ENCODE measurements at regions not wholly inside any gene's neighbourhood (a gene's known extent, or its start where the extent isn't known, plus 50 kb on each side); places are given as distances from the start of the nearest gene placed in this dataset.

DNA sequence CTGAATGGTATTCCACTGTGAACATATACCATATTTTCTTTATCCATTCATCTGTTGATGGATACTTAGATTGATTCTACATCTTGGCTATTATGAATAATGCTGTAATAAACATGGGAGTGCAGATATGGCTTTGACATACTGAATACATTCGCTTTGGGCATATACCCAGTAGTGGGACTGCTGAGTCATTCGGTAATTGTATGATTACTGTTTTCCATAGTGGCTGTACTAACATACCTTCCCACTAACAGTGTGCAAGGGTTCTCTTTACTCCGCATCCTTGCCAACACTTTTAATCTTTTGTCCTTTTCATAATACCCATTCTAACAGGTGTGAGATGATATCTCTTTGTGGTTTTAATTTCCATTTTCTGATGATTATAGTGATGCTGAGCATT, 98.2 kb upstream of the ESR1 start:
- no TSS peak for BruUV-seq (replicated peaks)
- no peak for DNase-seq
- ChIA-PET POLR2A (no interaction called here), CTCF (interaction anchor here (0.6 kb wide), 1 partner anchor 163 kb away, joined by 4 read pairs; no protein-coding TSS in a partner anchor)
- 0 out of 2 replicates have a peak, but pooled peaks cover 4% of the 10 kb centered on the region for H3K9me3 ChIP-seq
- no peak overlapping the region for H3K27ac Mint-ChIP-seq (ENCODE audit: unreplicated experiment)
- intact Hi-C loops (cut with micrococcal nuclease; ENCODE audit: unreplicated experiment), result no loop called here
- H3K36me3 Mint-ChIP-seq (ENCODE audit: insufficient read depth, unreplicated experiment), result no peaks in the 10 kb centered on the region
- no peak overlapping the region for H3K4me3 Mint-ChIP-seq (ENCODE audit: unreplicated experiment)
- H3K9me3 Mint-ChIP-seq (ENCODE audit: unreplicated experiment), result peaks cover 10% of the 10 kb centered on the region
- H3K27me3 Mint-ChIP-seq (ENCODE audit: insufficient read depth, unreplicated experiment), result no peaks in the 10 kb centered on the region
- H3K36me3 ChIP-seq (ENCODE audit: control insufficient read depth, insufficient read depth, low read length), result no peaks in the 10 kb centered on the region
- H3K4me1 Mint-ChIP-seq (ENCODE audit: low read depth, unreplicated experiment), result no peaks in the 10 kb centered on the region
- H3K27me3 ChIP-seq (replicated peaks; ENCODE audit: control insufficient read depth, insufficient read depth, low read length), result no peaks in the 10 kb centered on the region
- TF ChIP-seq, protein P1, sequence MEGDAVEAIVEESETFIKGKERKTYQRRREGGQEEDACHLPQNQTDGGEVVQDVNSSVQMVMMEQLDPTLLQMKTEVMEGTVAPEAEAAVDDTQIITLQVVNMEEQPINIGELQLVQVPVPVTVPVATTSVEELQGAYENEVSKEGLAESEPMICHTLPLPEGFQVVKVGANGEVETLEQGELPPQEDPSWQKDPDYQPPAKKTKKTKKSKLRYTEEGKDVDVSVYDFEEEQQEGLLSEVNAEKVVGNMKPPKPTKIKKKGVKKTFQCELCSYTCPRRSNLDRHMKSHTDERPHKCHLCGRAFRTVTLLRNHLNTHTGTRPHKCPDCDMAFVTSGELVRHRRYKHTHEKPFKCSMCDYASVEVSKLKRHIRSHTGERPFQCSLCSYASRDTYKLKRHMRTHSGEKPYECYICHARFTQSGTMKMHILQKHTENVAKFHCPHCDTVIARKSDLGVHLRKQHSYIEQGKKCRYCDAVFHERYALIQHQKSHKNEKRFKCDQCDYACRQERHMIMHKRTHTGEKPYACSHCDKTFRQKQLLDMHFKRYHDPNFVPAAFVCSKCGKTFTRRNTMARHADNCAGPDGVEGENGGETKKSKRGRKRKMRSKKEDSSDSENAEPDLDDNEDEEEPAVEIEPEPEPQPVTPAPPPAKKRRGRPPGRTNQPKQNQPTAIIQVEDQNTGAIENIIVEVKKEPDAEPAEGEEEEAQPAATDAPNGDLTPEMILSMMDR (IDR thresholded peaks at IDR 0.05; ENCODE audit: insufficient read depth in 1 of 2, low read depth in 1 of 2, low read length in 1 of 2, severe bottlenecking in 1 of 2, unreplicated experiment in 1 of 2), result no peak
- H3K4me1 ChIP-seq, result no peaks in the 10 kb centered on the region
- H3K4me3 ChIP-seq (ENCODE audit: low read depth, low read length), result no peak overlapping the region

DNA sequence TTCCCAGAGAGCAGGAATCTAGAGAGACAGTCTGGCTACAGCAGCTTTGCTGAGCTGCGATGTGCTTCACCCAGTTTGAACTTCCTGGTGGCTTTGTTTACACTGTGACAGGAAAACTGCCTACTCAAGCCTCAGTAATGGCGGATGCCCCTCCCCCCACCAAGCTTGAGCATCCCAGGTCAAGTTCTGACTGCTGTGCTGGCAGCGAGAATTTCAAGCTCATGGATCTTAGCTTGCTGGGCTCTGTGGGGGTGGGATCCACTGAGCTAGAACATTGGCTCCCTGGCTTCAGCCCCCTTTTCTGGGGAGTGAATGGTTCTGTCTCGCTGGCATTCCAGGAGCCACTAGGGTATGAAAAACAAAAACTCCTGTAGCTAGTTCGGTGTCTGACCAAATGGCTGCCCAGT, 91.0 kb upstream of the ESR1 start:
- intact Hi-C loops (cut with micrococcal nuclease; ENCODE audit: unreplicated experiment), result no loop called here
- H3K4me3 Mint-ChIP-seq (ENCODE audit: unreplicated experiment), result no peak overlapping the region
- peaks cover 20% of the 10 kb centered on the region for H3K9me3 Mint-ChIP-seq (ENCODE audit: unreplicated experiment)
- peak; percentile 13 to 40 for DNase-seq
- H3K4me1 Mint-ChIP-seq (ENCODE audit: low read depth, unreplicated experiment), result peaks cover 9% of the 10 kb centered on the region
- H3K27me3 Mint-ChIP-seq (ENCODE audit: insufficient read depth, unreplicated experiment), result no peaks in the 10 kb centered on the region
- H3K36me3 Mint-ChIP-seq (ENCODE audit: insufficient read depth, unreplicated experiment), result no peaks in the 10 kb centered on the region
- POLR2A ChIA-PET, result no interaction called here
- Histone ChIP-seq H3K27me3 (replicated peaks; ENCODE audit: control insufficient read depth, insufficient read depth, low read length) (no peaks in the 10 kb centered on the region), H3K36me3 (ENCODE audit: control insufficient read depth, insufficient read depth, low read length) (no peaks in the 10 kb centered on the region), H3K4me1 (no peaks in the 10 kb centered on the region; the same call in 1 of the 2 replicates), H3K4me3 (ENCODE audit: low read depth, low read length) (no peak overlapping the region), H3K9me3 (0 out of 2 replicates have a peak, but pooled peaks cover 4% of the 10 kb centered on the region)
- BruUV-seq (replicated peaks), result no TSS peak
- H3K27ac Mint-ChIP-seq (ENCODE audit: unreplicated experiment), result no peak overlapping the region
- CTCF ChIA-PET, result interaction anchor here (0.7 kb wide), 1 partner anchor 48 kb away, joined by 6 read pairs; no protein-coding TSS in a partner anchor
- TF ChIP-seq, protein P1 (IDR thresholded peaks at IDR 0.05; ENCODE audit: insufficient read depth in 1 of 2, low read depth in 1 of 2, low read length in 1 of 2, severe bottlenecking in 1 of 2, unreplicated experiment in 1 of 2), result no peak

DNA sequence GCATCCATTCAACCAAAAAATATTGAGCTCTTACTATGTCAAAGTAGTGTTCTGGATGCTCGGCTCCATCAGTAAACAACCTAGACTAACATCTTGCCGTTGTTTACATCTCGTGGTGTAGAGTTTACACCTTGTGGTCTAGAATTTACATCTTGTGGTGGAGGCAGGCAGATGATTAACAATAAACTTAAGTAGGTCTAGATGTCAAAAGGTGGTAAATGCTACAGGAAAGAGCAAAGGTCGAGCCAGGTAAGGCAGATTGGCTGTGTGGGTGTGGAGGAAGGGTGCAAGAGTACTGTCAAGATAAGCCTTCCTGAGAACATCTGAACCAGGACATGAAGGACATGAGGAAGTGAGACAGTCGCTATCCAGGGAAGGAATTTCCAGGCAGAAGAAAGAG, 88.4 kb upstream of the ESR1 start:
- Mint-ChIP-seq H3K9me3 (ENCODE audit: unreplicated experiment) (peaks cover 12% of the 10 kb centered on the region), H3K4me1 (ENCODE audit: low read depth, unreplicated experiment) (peaks cover 9% of the 10 kb centered on the region), H3K27me3 (ENCODE audit: insufficient read depth, unreplicated experiment) (no peaks in the 10 kb centered on the region), H3K36me3 (ENCODE audit: insufficient read depth, unreplicated experiment) (no peaks in the 10 kb centered on the region), H3K27ac (ENCODE audit: unreplicated experiment) (no peak overlapping the region), H3K4me3 (ENCODE audit: unreplicated experiment) (no peak overlapping the region)
- no peaks in the 10 kb centered on the region for H3K27me3 ChIP-seq (replicated peaks; ENCODE audit: control insufficient read depth, insufficient read depth, low read length)
- H3K4me1 ChIP-seq, result no peaks in the 10 kb centered on the region; the same call in 1 of the 2 replicates
- POLR2A ChIA-PET, result no interaction called here
- BruUV-seq (replicated peaks), result no TSS peak
- TF ChIP-seq, protein P1 (IDR thresholded peaks at IDR 0.05; ENCODE audit: insufficient read depth in 1 of 2, low read depth in 1 of 2, low read length in 1 of 2, severe bottlenecking in 1 of 2, unreplicated experiment in 1 of 2), result no peak
- no peaks in the 10 kb centered on the region for H3K36me3 ChIP-seq (ENCODE audit: control insufficient read depth, insufficient read depth, low read length)
- no peaks in the 10 kb centered on the region for H3K9me3 ChIP-seq
- intact Hi-C loops (cut with micrococcal nuclease; ENCODE audit: unreplicated experiment), result no loop called here
- CTCF ChIA-PET, result no interaction called here
- no peak overlapping the region for H3K4me3 ChIP-seq (ENCODE audit: low read depth, low read length)
- DNase-seq, result no peak
